Loucy (cell line): ENCODE measurements at regions not wholly inside any gene's neighbourhood (a gene's known extent, or its start where the extent isn't known, plus 50 kb on each side); places are given as distances from the start of the nearest gene placed in this dataset.

Source experiments
- H2AFZ ChIP-seq: fragments of 200-600 bp; sonication (generic); 2 replicates; pipeline ENCODE4 v1.6.0; 2016; ENCODE audit warnings: antibody characterized with exemption, mild to moderate bottlenecking, low read length, moderate library complexity
- H3F3A ChIP-seq: fragments of 200-600 bp; 2 replicates; pipeline ENCODE4 v1.6.0; 2016; ENCODE audit warnings: antibody characterized with exemption, low read depth, mild to moderate bottlenecking
- H3K27me3 ChIP-seq: fragments of 200-600 bp; sonication (generic); 2 replicates; pipeline ENCODE4 v1.6.1; 2014; ENCODE audit warnings: low read length, mild to moderate bottlenecking; ENCODE audit not compliant: insufficient read depth, poor library complexity, severe bottlenecking
- H3K36me3 ChIP-seq: fragments of 200-600 bp; sonication (generic); 2 replicates; pipeline ENCODE4 v1.6.1; 2016; ENCODE audit warnings: low read length; ENCODE audit not compliant: insufficient read depth
- H3K4me1 ChIP-seq: fragments of 200-600 bp; sonication (generic); 2 replicates; pipeline ENCODE4 v1.5.1; 2014; ENCODE audit warnings: low read length, mild to moderate bottlenecking; ENCODE audit not compliant: insufficient read depth, poor library complexity, severe bottlenecking
- H3K4me2 ChIP-seq: fragments of 200-600 bp; sonication (generic); 2 replicates; pipeline ENCODE4 v1.6.0; 2014; ENCODE audit warnings: antibody characterized with exemption, low read length, low read depth, mild to moderate bottlenecking; ENCODE audit not compliant: poor library complexity, severe bottlenecking
- H3K4me3 ChIP-seq: fragments of 200-600 bp; sonication (generic); 2 replicates; pipeline ENCODE4 v1.5.1; 2014; ENCODE audit warnings: low read length, mild to moderate bottlenecking, mixed read lengths; ENCODE audit not compliant: poor library complexity, severe bottlenecking
- H3K79me2 ChIP-seq: fragments of 200-600 bp; sonication (generic); 2 replicates; pipeline ENCODE4 v1.6.1; 2014; ENCODE audit warnings: low read length; ENCODE audit not compliant: insufficient read depth
- H3K9ac ChIP-seq: fragments of 200-600 bp; sonication (generic); 2 replicates; pipeline ENCODE4 v1.6.0; 2014; ENCODE audit warnings: mild to moderate bottlenecking, low read depth, low read length, moderate library complexity; ENCODE audit not compliant: poor library complexity, severe bottlenecking
- H3K9me2 ChIP-seq: fragments of 200-600 bp; sonication (generic); replicated peaks from 2 replicates; pipeline ENCODE4 v1.6.1; 2016; ENCODE audit warnings: low read depth, low read length, mixed read lengths
- H3K9me3 ChIP-seq: fragments of 200-600 bp; sonication (generic); 2 replicates; pipeline ENCODE4 v1.6.1; 2014; ENCODE audit warnings: mild to moderate bottlenecking, antibody characterized with exemption, low read length, low read depth; ENCODE audit not compliant: insufficient read depth
- H4K20me1 ChIP-seq: fragments of 200-600 bp; sonication (generic); 2 replicates; pipeline ENCODE4 v1.6.0; 2014; ENCODE audit warnings: antibody characterized with exemption, low read length, mild to moderate bottlenecking; ENCODE audit not compliant: insufficient read depth, poor library complexity, severe bottlenecking
- EZH2phosphoT487 ChIP-seq: fragments of 200-600 bp; IDR thresholded peaks from 2 replicates; pipeline ENCODE4 v1.6.1; 2018; ENCODE audit warnings: antibody characterized with exemption, mild to moderate bottlenecking, moderate library complexity, borderline replicate concordance
- TF ChIP-seq, protein P1 (sequence below): fragments of 200-600 bp; sonication (generic); conservative IDR thresholded peaks from 2 replicates; pipeline ENCODE4 v1.5.1; 2014; ENCODE audit warnings: mild to moderate bottlenecking, antibody characterized with exemption, low read length

DNA sequence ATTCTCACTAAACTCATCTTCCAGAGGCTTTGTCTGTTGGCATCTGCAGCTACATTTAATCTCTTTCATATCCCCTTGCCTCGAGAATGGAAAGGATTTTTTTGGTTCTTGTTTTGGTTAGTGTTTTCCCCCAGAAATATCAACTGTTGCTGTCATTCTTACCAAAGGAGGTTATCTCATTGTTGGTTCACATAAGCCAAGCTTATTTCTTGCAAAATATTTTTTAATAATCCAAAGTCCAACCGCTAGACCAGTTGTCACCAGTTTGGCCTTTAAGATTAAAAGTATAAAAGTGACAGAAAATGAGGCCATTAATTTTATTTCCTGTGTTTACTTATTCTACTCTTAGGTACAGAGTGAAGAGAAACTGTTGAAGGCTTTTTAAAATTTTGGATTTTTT, 66.5 kb upstream of the PROX1 start:
- no peaks in the 10 kb centered on the region for H3F3A ChIP-seq
- H3K9me2 ChIP-seq, result no peaks in the 10 kb centered on the region
- TF ChIP-seq EZH2phosphoT487, result no peak
- TF ChIP-seq, protein P1, sequence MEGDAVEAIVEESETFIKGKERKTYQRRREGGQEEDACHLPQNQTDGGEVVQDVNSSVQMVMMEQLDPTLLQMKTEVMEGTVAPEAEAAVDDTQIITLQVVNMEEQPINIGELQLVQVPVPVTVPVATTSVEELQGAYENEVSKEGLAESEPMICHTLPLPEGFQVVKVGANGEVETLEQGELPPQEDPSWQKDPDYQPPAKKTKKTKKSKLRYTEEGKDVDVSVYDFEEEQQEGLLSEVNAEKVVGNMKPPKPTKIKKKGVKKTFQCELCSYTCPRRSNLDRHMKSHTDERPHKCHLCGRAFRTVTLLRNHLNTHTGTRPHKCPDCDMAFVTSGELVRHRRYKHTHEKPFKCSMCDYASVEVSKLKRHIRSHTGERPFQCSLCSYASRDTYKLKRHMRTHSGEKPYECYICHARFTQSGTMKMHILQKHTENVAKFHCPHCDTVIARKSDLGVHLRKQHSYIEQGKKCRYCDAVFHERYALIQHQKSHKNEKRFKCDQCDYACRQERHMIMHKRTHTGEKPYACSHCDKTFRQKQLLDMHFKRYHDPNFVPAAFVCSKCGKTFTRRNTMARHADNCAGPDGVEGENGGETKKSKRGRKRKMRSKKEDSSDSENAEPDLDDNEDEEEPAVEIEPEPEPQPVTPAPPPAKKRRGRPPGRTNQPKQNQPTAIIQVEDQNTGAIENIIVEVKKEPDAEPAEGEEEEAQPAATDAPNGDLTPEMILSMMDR, result no peak

DNA sequence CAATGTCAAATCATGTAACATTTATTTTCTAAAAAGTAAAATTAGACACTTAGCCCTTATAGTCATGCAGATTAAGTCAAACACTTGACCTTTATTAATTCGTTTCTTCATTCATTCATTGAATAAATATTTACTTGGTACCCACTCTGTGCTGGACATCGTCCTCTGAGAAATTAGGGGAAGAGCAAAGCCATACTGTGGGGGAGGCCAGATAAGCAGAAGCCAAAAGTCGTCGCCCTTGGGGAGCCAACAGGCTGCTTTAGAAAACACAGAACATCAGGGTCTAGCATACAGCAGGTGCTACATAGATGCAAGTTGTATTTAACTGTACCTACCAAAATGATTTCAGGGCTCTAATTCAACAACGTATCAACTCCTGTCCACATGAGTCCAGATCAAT, 66.1 kb upstream of the PROX1 start:
- Histone ChIP-seq H3K4me1 (no peaks in the 10 kb centered on the region), H3K4me2 (no peak overlapping the region), H3K4me3 (no peak overlapping the region), H3K9ac (no peak overlapping the region), H3K27me3 (no peaks in the 10 kb centered on the region), H3K36me3 (no peaks in the 10 kb centered on the region), H2AFZ (no peak overlapping the region), H4K20me1 (no peaks in the 10 kb centered on the region), H3K9me3 (no peaks in the 10 kb centered on the region), H3F3A (no peaks in the 10 kb centered on the region), H3K79me2 (no peaks in the 10 kb centered on the region), H3K9me2 (no peaks in the 10 kb centered on the region)
- TF ChIP-seq, protein P1, result no peak
- no peak for TF ChIP-seq EZH2phosphoT487

More for the DNA sequence above, 66.5 kb upstream of the PROX1 start:
- Histone ChIP-seq H3K4me3 (no peak overlapping the region), H3K9me3 (no peaks in the 10 kb centered on the region), H4K20me1 (no peaks in the 10 kb centered on the region), H3K4me2 (no peak overlapping the region), H3K36me3 (no peaks in the 10 kb centered on the region), H3K27me3 (no peaks in the 10 kb centered on the region), H3K4me1 (no peaks in the 10 kb centered on the region), H2AFZ (no peak overlapping the region), H3K9ac (no peak overlapping the region), H3K79me2 (no peaks in the 10 kb centered on the region)

- Histone ChIP-seq H4K20me1 (no peaks in the 10 kb centered on the region), H3K9me3 (no peaks in the 10 kb centered on the region), H2AFZ (no peak overlapping the region), H3K9me2 (no peaks in the 10 kb centered on the region), H3K4me1 (no peaks in the 10 kb centered on the region), H3K9ac (no peak overlapping the region), H3K4me2 (no peak overlapping the region), H3K27me3 (no peaks in the 10 kb centered on the region), H3F3A (no peaks in the 10 kb centered on the region), H3K36me3 (no peaks in the 10 kb centered on the region), H3K4me3 (no peak overlapping the region), H3K79me2 (no peaks in the 10 kb centered on the region)
- no peak for TF ChIP-seq EZH2phosphoT487
- TF ChIP-seq, protein P1, result no peak
These were observed 62.1 kb upstream of the PROX1 start for GRCh38 chr1:213925531-213926182.
